IMR-90 (cell line): ENCODE measurements at regions not wholly inside any gene's neighbourhood (a gene's known extent, or its start where the extent isn't known, plus 50 kb on each side); places are given as distances from the start of the nearest gene placed in this dataset.

Experiments
- ATAC-seq: fragments of 200-7000 bp; cut with Tn5 transposase; 2 replicates; pipeline ENCODE4 v1.9.1; 2020; ENCODE audit warnings: low read depth, mild to moderate bottlenecking, moderate library complexity
- BruUV-seq: library from RNA; stranded (reverse); fragments of 400-500 nt; replicated peaks from 2 replicates; lab custom pipeline; 2021; lab: Mats Ljungman, UMichigan
- CTCF ChIA-PET: fragments of 300-600 bp; formaldehyde crosslinking; extraction: SDS; loops from one replicate; lab custom pipeline; 2021; ENCODE audit warnings: antibody characterized with exemption; lab: Yijun Ruan, JAX
- POLR2A ChIA-PET: fragments of 300-600 bp; sonication (Branson Sonifier 250); formaldehyde crosslinking; loops from one replicate; lab custom pipeline; 2022; ENCODE audit warnings: antibody characterized with exemption; ENCODE audit not compliant: unreplicated experiment; lab: Charles Lee
- DNase-seq: peaks from one replicate; pipeline ENCODE4 v3.0.0; 2013
- H2AFZ ChIP-seq: replicated peaks from 2 replicates; pipeline ENCODE3; 2013; ENCODE audit warnings: low read length, mild to moderate bottlenecking; ENCODE audit not compliant: poor library complexity
- H2AK5ac ChIP-seq: 2 replicates; pipeline ENCODE4 v1.6.1; 2013; ENCODE audit warnings: low read depth, low read length, inconsistent platforms
- H2AK9ac ChIP-seq: replicated peaks from 2 replicates; pipeline ENCODE3; 2013; ENCODE audit warnings: mild to moderate bottlenecking, low read depth, low read length, moderate library complexity; ENCODE audit not compliant: poor library complexity
- H2BK120ac ChIP-seq: 2 replicates; pipeline ENCODE4 v1.6.1; 2013; ENCODE audit warnings: low read depth, low read length, inconsistent platforms
- H2BK15ac ChIP-seq: 3 replicates; pipeline ENCODE4 v1.6.1; 2013; ENCODE audit warnings: low read depth, low read length, inconsistent platforms
- H2BK20ac ChIP-seq: 2 replicates; pipeline ENCODE4 v1.6.1; 2013; ENCODE audit warnings: low read depth, mild to moderate bottlenecking, inconsistent platforms, low read length, moderate library complexity
- H2BK5ac ChIP-seq: 2 replicates; pipeline ENCODE4 v1.6.1; 2013; ENCODE audit warnings: mild to moderate bottlenecking, low read depth, low read length, inconsistent platforms; ENCODE audit not compliant: poor library complexity, severe bottlenecking
- H3K14ac ChIP-seq: replicated peaks from 2 replicates; pipeline ENCODE4 v1.6.1; 2013; ENCODE audit warnings: low read depth, low read length, inconsistent platforms
- H3K18ac ChIP-seq: 2 replicates; pipeline ENCODE4 v1.6.1; 2013; ENCODE audit warnings: low read depth, low read length, control low read depth
- H3K23ac ChIP-seq: 2 replicates; pipeline ENCODE4 v1.6.1; 2013; ENCODE audit warnings: low read depth, low read length, inconsistent platforms
- H3K27ac ChIP-seq: 2 replicates; pipeline ENCODE4 v1.5.1; 2013; ENCODE audit warnings: mild to moderate bottlenecking, control low read depth, low read length; ENCODE audit not compliant: insufficient read depth
- H3K27me3 ChIP-seq: 2 replicates; pipeline ENCODE4 v1.6.1; 2013; ENCODE audit warnings: low read length; ENCODE audit not compliant: control insufficient read depth, insufficient read depth
- H3K36me3 ChIP-seq: 2 replicates; pipeline ENCODE4 v1.6.1; 2013; ENCODE audit warnings: low read length, mixed read lengths; ENCODE audit not compliant: control insufficient read depth, insufficient read depth
- H3K4ac ChIP-seq: 2 replicates; pipeline ENCODE4 v1.6.1; 2013; ENCODE audit warnings: low read depth, low read length, inconsistent platforms
- H3K4me1 ChIP-seq: 2 replicates; pipeline ENCODE4 v1.6.1; 2013; ENCODE audit warnings: low read length, mixed read lengths; ENCODE audit not compliant: control insufficient read depth, insufficient read depth
- H3K4me2 ChIP-seq: 2 replicates; pipeline ENCODE4 v1.6.1; 2013; ENCODE audit warnings: low read depth, mild to moderate bottlenecking, control low read depth, low read length, moderate library complexity
- H3K4me3 ChIP-seq: 2 replicates; pipeline ENCODE4 v1.5.1; 2013; ENCODE audit warnings: low read depth, mild to moderate bottlenecking, control low read depth, low read length, moderate library complexity; ENCODE audit not compliant: insufficient read depth
- H3K56ac ChIP-seq: 2 replicates; pipeline ENCODE4 v1.6.1; 2013; ENCODE audit warnings: low read length, inconsistent platforms; ENCODE audit not compliant: insufficient read depth; ENCODE audit errors: extremely low read depth
- H3K79me1 ChIP-seq, 2 experiments: 2 replicates each; pipeline ENCODE4 v1.6.1; 2013; ENCODE audit warnings: low read length in 2 of 2, inconsistent platforms in 1 of 2, low read depth in 1 of 2
- H3K9ac ChIP-seq: 2 replicates; pipeline ENCODE4 v1.6.1; 2013; ENCODE audit warnings: low read depth, low read length, control low read depth
- H3K9me1 ChIP-seq: 2 replicates; pipeline ENCODE4 v1.6.1; 2013; ENCODE audit warnings: low read length, inconsistent platforms; ENCODE audit not compliant: insufficient read depth
- H3K9me3 ChIP-seq: 2 replicates; pipeline ENCODE4 v1.6.1; 2013; ENCODE audit warnings: low read length; ENCODE audit not compliant: control insufficient read depth, insufficient read depth
- H4K20me1 ChIP-seq: 2 replicates; pipeline ENCODE4 v1.6.1; 2013; ENCODE audit warnings: low read length, inconsistent platforms; ENCODE audit not compliant: insufficient read depth
- H4K5ac ChIP-seq: 2 replicates; pipeline ENCODE4 v1.6.1; 2013; ENCODE audit warnings: mild to moderate bottlenecking, low read depth, low read length, control low read depth
- H4K8ac ChIP-seq, 2 experiments: 2 replicates each; pipeline ENCODE4 v1.6.1; 2013; ENCODE audit warnings: low read depth in 2 of 2, low read length in 2 of 2, control low read depth in 1 of 2, inconsistent platforms in 1 of 2
- H4K91ac ChIP-seq: 2 replicates; pipeline ENCODE4 v1.6.1; 2013; ENCODE audit warnings: low read depth, low read length, inconsistent platforms; ENCODE audit not compliant: insufficient read depth
- FOS ChIP-seq: fragments of 150-350 bp; IDR thresholded peaks from 2 replicates; pipeline ENCODE4 v1.6.1; 2016; ENCODE audit warnings: low read depth, low read length
- RFX5 ChIP-seq: IDR thresholded peaks from 2 replicates; pipeline ENCODE4 v1.8.0; 2012; ENCODE audit warnings: low read depth, mild to moderate bottlenecking, low read length, moderate library complexity
- WGBS, 2 experiments: methylation state at CpG; one replicate each; pipeline versions ENCODE4 v1.1.5 to v1.1.7; 2013; ENCODE audit warnings: missing lambda C conversion rate in 2 of 2; ENCODE audit not compliant: insufficient read length in 1 of 2; ENCODE audit errors: extremely low coverage in 2 of 2; 5-methylcytosine and 5-hydroxymethylcytosine counted together
- dilution Hi-C: fragments of 300-500 bp; cut with HindIII; formaldehyde crosslinking; loops from one replicate; pipeline ENCODE4 v1.14.3; 2018; ENCODE audit warnings: low sequenced_read_pairs; ENCODE audit not compliant: unreplicated experiment
- in situ Hi-C: fragments of 300-500 bp; cut with MboI; formaldehyde crosslinking; loops from 3 replicates; pipeline ENCODE4 v1.14.3; 2019; ENCODE audit warnings: low sequenced_read_pairs, inconsistent platforms, mixed read lengths
- intact Hi-C: fragments of 100-400 bp; cut with micrococcal nuclease; formaldehyde crosslinking; loops from 2 replicates; pipeline ENCODE4 v1.10.0; 2022

DNA sequence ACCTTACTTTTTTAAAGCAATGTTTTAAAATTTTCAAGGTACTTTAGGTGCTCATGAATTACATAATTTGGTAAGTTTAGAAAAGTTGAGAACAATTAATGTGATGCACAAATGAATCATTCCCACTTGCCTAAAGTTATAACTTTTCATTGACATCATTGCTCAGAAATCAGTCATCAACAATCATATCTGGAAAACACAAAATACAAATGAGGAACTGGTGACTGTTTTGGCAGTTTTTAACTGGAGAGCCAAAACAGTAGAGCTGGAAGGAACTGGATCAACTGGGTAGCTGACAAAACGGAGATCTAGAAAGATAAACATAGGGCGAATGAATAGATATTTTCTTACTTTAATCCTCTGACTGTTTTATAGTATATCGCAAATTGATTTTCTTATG, 767.1 kb downstream of the IGSF11 start:
- Histone ChIP-seq H4K5ac (no peak overlapping the region), H2BK120ac (no peak overlapping the region), H3K4ac (no peak overlapping the region), H4K91ac (no peak overlapping the region), H3K4me3 (no peak overlapping the region), H3K9ac (no peak overlapping the region), H3K14ac (no peak overlapping the region), H2BK20ac (no peak overlapping the region), H3K4me2 (no peak overlapping the region), H2BK15ac (no peak overlapping the region), H3K9me1 (no peaks in the 10 kb centered on the region), H3K18ac (no peak overlapping the region), H2AK5ac (no peak overlapping the region), H3K23ac (no peak overlapping the region), H2AK9ac (no peak overlapping the region), H4K20me1 (no peaks in the 10 kb centered on the region), H3K79me1 (no peaks in the 10 kb centered on the region), H3K9me3 (peaks cover 3% of the 10 kb centered on the region; the same call in 1 of the 2 replicates), H2BK5ac (no peak overlapping the region), H3K27me3 (no peaks in the 10 kb centered on the region), H3K4me1 (no peaks in the 10 kb centered on the region), H3K36me3 (no peaks in the 10 kb centered on the region), H3K56ac (no peak overlapping the region), H2AFZ (no peak overlapping the region), H4K8ac (no peak overlapping the region), H3K27ac (no peak overlapping the region)
- intact Hi-C loops (no loop called here), in situ Hi-C loops (no loop called here), dilution Hi-C loops (no loop called here)
- POLR2A ChIA-PET = no interaction called here
- no peak for ATAC-seq
- CTCF ChIA-PET = no interaction called here
- BruUV-seq = no TSS peak
- no CpG with 5 or more reads among the region's 3 CpGs for WGBS, 2 experiments
- TF ChIP-seq FOS (no peak), RFX5 (no peak)
- no peak for DNase-seq
